ENCODE measurements at regions not wholly inside any gene's neighbourhood (a gene's known extent, or its start where the extent isn't known, plus 50 kb on each side); places are given as distances from the start of the nearest gene placed in this dataset.

GRCh38 chr2:111653103-111653624, 230.8 kb downstream of the ANAPC1 start:
- H3K27me3 Mint-ChIP-seq (ENCODE audit: low read depth): no peaks in the 10 kb centered on the region
- H3K27ac Mint-ChIP-seq (ENCODE audit: unreplicated experiment): no peak overlapping the region
- H3K36me3 Mint-ChIP-seq (ENCODE audit: low read depth): no peaks in the 10 kb centered on the region
- no peaks in the 10 kb centered on the region for H3K9me3 Mint-ChIP-seq
- DNase-seq (ENCODE audit: low read depth, low spot score): no peak
- peaks cover 13% of the 10 kb centered on the region for H3K4me1 Mint-ChIP-seq
- no peak for TF ChIP-seq CTCF (conservative IDR thresholded peaks at IDR 0.05)
- H3K4me3 Mint-ChIP-seq: no peak overlapping the region

GRCh38 chr2:111653913-111654312, 230.1 kb downstream of the ANAPC1 start:
- Mint-ChIP-seq H3K27me3 (ENCODE audit: low read depth) (no peaks in the 10 kb centered on the region), H3K4me1 (peaks cover 13% of the 10 kb centered on the region), H3K4me3 (no peak overlapping the region), H3K36me3 (ENCODE audit: low read depth) (no peaks in the 10 kb centered on the region), H3K27ac (ENCODE audit: unreplicated experiment) (no peak overlapping the region), H3K9me3 (no peaks in the 10 kb centered on the region)
- TF ChIP-seq CTCF (conservative IDR thresholded peaks at IDR 0.05): no peak
- no peak for DNase-seq (ENCODE audit: low read depth, low spot score)

GRCh38 chr2:111654829-111655228, 229.2 kb downstream of the ANAPC1 start:
- no peak overlapping the region for H3K27ac Mint-ChIP-seq (ENCODE audit: unreplicated experiment)
- H3K4me1 Mint-ChIP-seq: peaks cover 13% of the 10 kb centered on the region
- no peaks in the 10 kb centered on the region for H3K27me3 Mint-ChIP-seq (ENCODE audit: low read depth)
- no peak for DNase-seq (ENCODE audit: low read depth, low spot score)
- no peaks in the 10 kb centered on the region for H3K36me3 Mint-ChIP-seq (ENCODE audit: low read depth)
- no peaks in the 10 kb centered on the region for H3K9me3 Mint-ChIP-seq
- TF ChIP-seq CTCF (conservative IDR thresholded peaks at IDR 0.05): no peak
- H3K4me3 Mint-ChIP-seq: no peak overlapping the region

GRCh38 chr2:111656436-111656835, 227.6 kb downstream of the ANAPC1 start:
- Mint-ChIP-seq H3K27ac (ENCODE audit: unreplicated experiment) (no peak overlapping the region), H3K36me3 (ENCODE audit: low read depth) (no peaks in the 10 kb centered on the region), H3K4me1 (peaks cover 13% of the 10 kb centered on the region), H3K9me3 (no peaks in the 10 kb centered on the region), H3K27me3 (ENCODE audit: low read depth) (no peaks in the 10 kb centered on the region), H3K4me3 (no peak overlapping the region)
- DNase-seq (ENCODE audit: low read depth, low spot score): no peak
- TF ChIP-seq CTCF (conservative IDR thresholded peaks at IDR 0.05): no peak

GRCh38 chr2:111656894-111657293, 227.1 kb downstream of the ANAPC1 start:
- TF ChIP-seq CTCF (conservative IDR thresholded peaks at IDR 0.05): no peak
- H3K4me3 Mint-ChIP-seq: no peak overlapping the region
- H3K4me1 Mint-ChIP-seq: peaks cover 13% of the 10 kb centered on the region
- H3K27me3 Mint-ChIP-seq (ENCODE audit: low read depth): no peaks in the 10 kb centered on the region
- no peaks in the 10 kb centered on the region for H3K36me3 Mint-ChIP-seq (ENCODE audit: low read depth)
- H3K27ac Mint-ChIP-seq (ENCODE audit: unreplicated experiment): no peak overlapping the region
- no peak for DNase-seq (ENCODE audit: low read depth, low spot score)
- no peaks in the 10 kb centered on the region for H3K9me3 Mint-ChIP-seq

Data from neural crest cell (in vitro differentiated cells).